Colonic mucosa (tissue), 4 donors: ENCODE measurements at regions not wholly inside any gene's neighbourhood (a gene's known extent, or its start where the extent isn't known, plus 50 kb on each side); places are given as distances from the start of the nearest gene placed in this dataset.

Source experiments
- DNase-seq: peaks from one replicate; pipeline ENCODE4 v3.0.0-alpha.2; 2020
- H3K27ac ChIP-seq: fragments of 200-600 bp; one replicate; pipeline ENCODE4 v1.8.0; 2021
- H3K27me3 ChIP-seq: fragments of 200-600 bp; one replicate; pipeline ENCODE4 v1.8.0; 2021
- H3K36me3 ChIP-seq: fragments of 200-600 bp; one replicate; pipeline ENCODE4 v1.8.0; 2021
- H3K4me1 ChIP-seq: fragments of 200-600 bp; one replicate; pipeline ENCODE4 v1.8.0; 2021; ENCODE audit warnings: mild to moderate bottlenecking
- H3K4me3 ChIP-seq: fragments of 200-600 bp; one replicate; pipeline ENCODE4 v1.8.0; 2021
- H3K9ac ChIP-seq, 2 donors: one replicate each; pipeline ENCODE4 v1.7.0; 2013; ENCODE audit warnings: control low read depth in 2 of 2, low read depth in 2 of 2, low read length in 2 of 2
- H3K9me3 ChIP-seq: fragments of 200-600 bp; one replicate; pipeline ENCODE4 v1.8.0; 2021
- CTCF ChIP-seq: fragments of 200-600 bp; IDR thresholded peaks from one replicate; pipeline ENCODE4 v1.8.0; 2022; ENCODE audit warnings: antibody characterized with exemption, mild to moderate bottlenecking
- intact Hi-C: fragments of 100-400 bp; cut with DNase I; formaldehyde crosslinking; loops from one replicate; pipeline ENCODE4 v1.14.1; 2022
- donor health status: healthy.
- donor health status: DM: no; HTN: no; CAD: no.
- donor health status: DM: no; HTN: no; CAD: no.

- DNase-seq: no peak
- Histone ChIP-seq H3K4me3 (no peak overlapping the region), H3K36me3 (no peaks in the 10 kb centered on the region), H3K27ac (no peak overlapping the region), H3K9ac (no peak overlapping the region), H3K9me3 (no peaks in the 10 kb centered on the region), H3K4me1 (no peaks in the 10 kb centered on the region), H3K27me3 (no peaks in the 10 kb centered on the region)
- intact Hi-C loops: no loop called here
- no peak for TF ChIP-seq CTCF
These were observed 92.0 kb upstream of the FAM13C start for GRCh38 chr10:59454171-59454919.

- intact Hi-C loops: no loop called here
- no peak for DNase-seq
These were observed 86.3 kb upstream of the FAM13C start for GRCh38 chr10:59448616-59449015.

GRCh38 chr10:59435707-59436106, 73.4 kb upstream of the FAM13C start:
- Histone ChIP-seq H3K9ac (no peak overlapping the region), H3K36me3 (no peaks in the 10 kb centered on the region)
- no peak for TF ChIP-seq CTCF

More at GRCh38 chr10:59448616-59449015, 86.3 kb upstream of the FAM13C start:
- Histone ChIP-seq H3K4me3 (no peak overlapping the region), H3K4me1 (no peaks in the 10 kb centered on the region), H3K9ac (no peak overlapping the region), H3K9me3 (no peaks in the 10 kb centered on the region), H3K27me3 (no peaks in the 10 kb centered on the region), H3K27ac (no peak overlapping the region), H3K36me3 (no peaks in the 10 kb centered on the region)
- no peak for TF ChIP-seq CTCF

GRCh38 chr10:59434463-59435321, 72.3 kb upstream of the FAM13C start:
- H3K27ac ChIP-seq: no peak overlapping the region
- H3K4me1 ChIP-seq: no peaks in the 10 kb centered on the region
- H3K36me3 ChIP-seq: no peaks in the 10 kb centered on the region
- H3K4me3 ChIP-seq: no peak overlapping the region
- no peak for DNase-seq
- H3K9me3 ChIP-seq: no peaks in the 10 kb centered on the region
- H3K27me3 ChIP-seq: no peaks in the 10 kb centered on the region
- intact Hi-C loops: no loop called here
- TF ChIP-seq CTCF: no peak
- no peak overlapping the region for H3K9ac ChIP-seq

More at GRCh38 chr10:59435707-59436106, 73.4 kb upstream of the FAM13C start:
- intact Hi-C loops: no loop called here
- no peaks in the 10 kb centered on the region for H3K9me3 ChIP-seq
- no peak overlapping the region for H3K4me3 ChIP-seq
- H3K27ac ChIP-seq: no peak overlapping the region
- no peaks in the 10 kb centered on the region for H3K4me1 ChIP-seq
- no peak for DNase-seq
- H3K27me3 ChIP-seq: no peaks in the 10 kb centered on the region

GRCh38 chr10:59433720-59434428, 71.5 kb upstream of the FAM13C start:
- intact Hi-C loops: no loop called here
- H3K4me3 ChIP-seq: no peak overlapping the region
- H3K9ac ChIP-seq: no peak overlapping the region
- H3K27ac ChIP-seq: no peak overlapping the region
- TF ChIP-seq CTCF: no peak
- no peaks in the 10 kb centered on the region for H3K27me3 ChIP-seq
- DNase-seq: no peak
- no peaks in the 10 kb centered on the region for H3K9me3 ChIP-seq
- no peaks in the 10 kb centered on the region for H3K4me1 ChIP-seq
- H3K36me3 ChIP-seq: no peaks in the 10 kb centered on the region
